Ishikawa (cell line): ENCODE measurements at regions not wholly inside any gene's neighbourhood (a gene's known extent, or its start where the extent isn't known, plus 50 kb on each side); places are given as distances from the start of the nearest gene placed in this dataset.

ENCODE experiments used
- CREB1 ChIP-seq: IDR thresholded peaks from 2 replicates; pipeline ENCODE4 v1.6.1; 2012; ENCODE audit warnings: low read depth
- EP300 ChIP-seq: IDR thresholded peaks from 2 replicates; pipeline ENCODE4 v1.6.1; 2012; ENCODE audit warnings: borderline replicate concordance
- MAX ChIP-seq: IDR thresholded peaks from 2 replicates; pipeline ENCODE4 v1.6.1; 2012
- RAD21 ChIP-seq: IDR thresholded peaks from 2 replicates; pipeline ENCODE4 v1.6.1; 2012; ENCODE audit warnings: low read depth
- TAF1 ChIP-seq: IDR thresholded peaks from 2 replicates; pipeline ENCODE4 v1.6.1; 2012; ENCODE audit warnings: low read depth, mild to moderate bottlenecking
- TCF12 ChIP-seq: IDR thresholded peaks from 2 replicates; pipeline ENCODE4 v1.6.1; 2012; ENCODE audit warnings: low read depth
- YY1 ChIP-seq: IDR thresholded peaks from 2 replicates; pipeline ENCODE4 v1.6.1; 2012; ENCODE audit warnings: low read depth
- ZBTB7A ChIP-seq: IDR thresholded peaks from 2 replicates; pipeline ENCODE4 v1.6.1; 2012; ENCODE audit warnings: low read depth
- TF ChIP-seq, protein P1 (sequence below): IDR thresholded peaks from 2 replicates; pipeline ENCODE4 v1.6.1; 2012; ENCODE audit warnings: low read depth, mild to moderate bottlenecking

- TF ChIP-seq CREB1, result no peak
- TF ChIP-seq, protein P1, sequence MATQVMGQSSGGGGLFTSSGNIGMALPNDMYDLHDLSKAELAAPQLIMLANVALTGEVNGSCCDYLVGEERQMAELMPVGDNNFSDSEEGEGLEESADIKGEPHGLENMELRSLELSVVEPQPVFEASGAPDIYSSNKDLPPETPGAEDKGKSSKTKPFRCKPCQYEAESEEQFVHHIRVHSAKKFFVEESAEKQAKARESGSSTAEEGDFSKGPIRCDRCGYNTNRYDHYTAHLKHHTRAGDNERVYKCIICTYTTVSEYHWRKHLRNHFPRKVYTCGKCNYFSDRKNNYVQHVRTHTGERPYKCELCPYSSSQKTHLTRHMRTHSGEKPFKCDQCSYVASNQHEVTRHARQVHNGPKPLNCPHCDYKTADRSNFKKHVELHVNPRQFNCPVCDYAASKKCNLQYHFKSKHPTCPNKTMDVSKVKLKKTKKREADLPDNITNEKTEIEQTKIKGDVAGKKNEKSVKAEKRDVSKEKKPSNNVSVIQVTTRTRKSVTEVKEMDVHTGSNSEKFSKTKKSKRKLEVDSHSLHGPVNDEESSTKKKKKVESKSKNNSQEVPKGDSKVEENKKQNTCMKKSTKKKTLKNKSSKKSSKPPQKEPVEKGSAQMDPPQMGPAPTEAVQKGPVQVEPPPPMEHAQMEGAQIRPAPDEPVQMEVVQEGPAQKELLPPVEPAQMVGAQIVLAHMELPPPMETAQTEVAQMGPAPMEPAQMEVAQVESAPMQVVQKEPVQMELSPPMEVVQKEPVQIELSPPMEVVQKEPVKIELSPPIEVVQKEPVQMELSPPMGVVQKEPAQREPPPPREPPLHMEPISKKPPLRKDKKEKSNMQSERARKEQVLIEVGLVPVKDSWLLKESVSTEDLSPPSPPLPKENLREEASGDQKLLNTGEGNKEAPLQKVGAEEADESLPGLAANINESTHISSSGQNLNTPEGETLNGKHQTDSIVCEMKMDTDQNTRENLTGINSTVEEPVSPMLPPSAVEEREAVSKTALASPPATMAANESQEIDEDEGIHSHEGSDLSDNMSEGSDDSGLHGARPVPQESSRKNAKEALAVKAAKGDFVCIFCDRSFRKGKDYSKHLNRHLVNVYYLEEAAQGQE, result no peak
- no peak for TF ChIP-seq TAF1
- TF ChIP-seq ZBTB7A, result no peak
- no peak for TF ChIP-seq EP300
- no peak for TF ChIP-seq RAD21
- TF ChIP-seq YY1, result no peak
- no peak for TF ChIP-seq TCF12
- TF ChIP-seq MAX, result no peak
These were observed 140.1 kb downstream of the CYLD start for GRCh38 chr16:50881956-50882355.
